Neural cell (in vitro differentiated cells): ENCODE measurements at regions not wholly inside any gene's neighbourhood (a gene's known extent, or its start where the extent isn't known, plus 50 kb on each side); places are given as distances from the start of the nearest gene placed in this dataset.

Experiments
- EP300 ChIP-seq: fragments of 450-650 bp; conservative IDR thresholded peaks from 2 replicates; pipeline ENCODE4 v1.6.1; 2014; ENCODE audit warnings: antibody characterized with exemption, mild to moderate bottlenecking, moderate library complexity; ENCODE audit not compliant: poor library complexity, severe bottlenecking
- EZH2 ChIP-seq: fragments of 200-600, 300-800 bp; shearing (Covaris generic), sonication (generic); IDR thresholded peaks from 2 replicates; pipeline ENCODE4 v1.6.1; 2014; ENCODE audit warnings: antibody characterized with exemption, low read length, borderline replicate concordance, mild to moderate bottlenecking; ENCODE audit not compliant: insufficient read depth, poor library complexity, severe bottlenecking
- MXI1 ChIP-seq: fragments of 450-650 bp; conservative IDR thresholded peaks from 2 replicates; pipeline ENCODE4 v1.6.1; 2014; ENCODE audit warnings: antibody characterized with exemption, mild to moderate bottlenecking; ENCODE audit not compliant: poor library complexity, severe bottlenecking
- POLR2AphosphoS5 ChIP-seq: IDR thresholded peaks from 2 replicates; pipeline ENCODE4 v1.6.1; 2012
- RAD21 ChIP-seq: fragments of 450-650 bp; conservative IDR thresholded peaks from 2 replicates; pipeline ENCODE4 v1.6.1; 2014; ENCODE audit warnings: antibody characterized with exemption, mild to moderate bottlenecking, moderate library complexity
- SMC3 ChIP-seq: fragments of 450-650 bp; conservative IDR thresholded peaks from 2 replicates; pipeline ENCODE4 v1.6.1; 2014; ENCODE audit warnings: antibody characterized with exemption, mild to moderate bottlenecking, moderate library complexity; ENCODE audit not compliant: poor library complexity
- TAF1 ChIP-seq: IDR thresholded peaks from 2 replicates; pipeline ENCODE4 v1.6.1; 2012; ENCODE audit warnings: low read depth
- TF ChIP-seq, protein P1 (sequence below): fragments of 450-650 bp; IDR thresholded peaks from 2 replicates; pipeline ENCODE4 v1.5.1; 2014; ENCODE audit warnings: antibody characterized with exemption, mild to moderate bottlenecking, moderate library complexity; ENCODE audit not compliant: poor library complexity, severe bottlenecking
- TF ChIP-seq, protein P2 (sequence below): IDR thresholded peaks from 2 replicates; pipeline ENCODE4 v1.6.1; 2012; ENCODE audit warnings: borderline replicate concordance

DNA sequence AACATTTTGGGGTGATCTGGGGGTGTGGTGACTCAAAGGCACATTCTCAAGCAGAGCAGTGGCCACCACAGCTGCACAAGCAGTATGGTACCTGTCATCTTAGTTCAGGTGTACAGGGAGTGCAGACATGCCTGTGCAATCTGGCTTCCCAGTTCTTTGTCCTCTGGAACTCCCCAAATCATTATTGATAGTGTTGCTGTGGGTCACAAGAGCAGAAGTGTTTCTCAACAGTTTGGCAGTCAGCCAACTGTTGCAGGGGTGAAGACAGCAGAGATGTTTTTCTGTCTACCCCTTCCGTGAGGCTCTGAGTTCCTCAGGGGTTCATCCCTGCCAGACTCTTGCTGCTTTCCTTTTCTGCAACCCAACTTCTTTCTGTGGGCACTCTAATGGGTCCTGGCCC lies 206.5 kb upstream of the ZSWIM2 start:
- TF ChIP-seq EP300 (no peak), EZH2 (no peak), TAF1 (no peak), SMC3 (no peak), POLR2AphosphoS5 (no peak), MXI1 (no peak), RAD21 (no peak)
- TF ChIP-seq, protein P1, sequence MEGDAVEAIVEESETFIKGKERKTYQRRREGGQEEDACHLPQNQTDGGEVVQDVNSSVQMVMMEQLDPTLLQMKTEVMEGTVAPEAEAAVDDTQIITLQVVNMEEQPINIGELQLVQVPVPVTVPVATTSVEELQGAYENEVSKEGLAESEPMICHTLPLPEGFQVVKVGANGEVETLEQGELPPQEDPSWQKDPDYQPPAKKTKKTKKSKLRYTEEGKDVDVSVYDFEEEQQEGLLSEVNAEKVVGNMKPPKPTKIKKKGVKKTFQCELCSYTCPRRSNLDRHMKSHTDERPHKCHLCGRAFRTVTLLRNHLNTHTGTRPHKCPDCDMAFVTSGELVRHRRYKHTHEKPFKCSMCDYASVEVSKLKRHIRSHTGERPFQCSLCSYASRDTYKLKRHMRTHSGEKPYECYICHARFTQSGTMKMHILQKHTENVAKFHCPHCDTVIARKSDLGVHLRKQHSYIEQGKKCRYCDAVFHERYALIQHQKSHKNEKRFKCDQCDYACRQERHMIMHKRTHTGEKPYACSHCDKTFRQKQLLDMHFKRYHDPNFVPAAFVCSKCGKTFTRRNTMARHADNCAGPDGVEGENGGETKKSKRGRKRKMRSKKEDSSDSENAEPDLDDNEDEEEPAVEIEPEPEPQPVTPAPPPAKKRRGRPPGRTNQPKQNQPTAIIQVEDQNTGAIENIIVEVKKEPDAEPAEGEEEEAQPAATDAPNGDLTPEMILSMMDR = no peak
- TF ChIP-seq, protein P2, sequence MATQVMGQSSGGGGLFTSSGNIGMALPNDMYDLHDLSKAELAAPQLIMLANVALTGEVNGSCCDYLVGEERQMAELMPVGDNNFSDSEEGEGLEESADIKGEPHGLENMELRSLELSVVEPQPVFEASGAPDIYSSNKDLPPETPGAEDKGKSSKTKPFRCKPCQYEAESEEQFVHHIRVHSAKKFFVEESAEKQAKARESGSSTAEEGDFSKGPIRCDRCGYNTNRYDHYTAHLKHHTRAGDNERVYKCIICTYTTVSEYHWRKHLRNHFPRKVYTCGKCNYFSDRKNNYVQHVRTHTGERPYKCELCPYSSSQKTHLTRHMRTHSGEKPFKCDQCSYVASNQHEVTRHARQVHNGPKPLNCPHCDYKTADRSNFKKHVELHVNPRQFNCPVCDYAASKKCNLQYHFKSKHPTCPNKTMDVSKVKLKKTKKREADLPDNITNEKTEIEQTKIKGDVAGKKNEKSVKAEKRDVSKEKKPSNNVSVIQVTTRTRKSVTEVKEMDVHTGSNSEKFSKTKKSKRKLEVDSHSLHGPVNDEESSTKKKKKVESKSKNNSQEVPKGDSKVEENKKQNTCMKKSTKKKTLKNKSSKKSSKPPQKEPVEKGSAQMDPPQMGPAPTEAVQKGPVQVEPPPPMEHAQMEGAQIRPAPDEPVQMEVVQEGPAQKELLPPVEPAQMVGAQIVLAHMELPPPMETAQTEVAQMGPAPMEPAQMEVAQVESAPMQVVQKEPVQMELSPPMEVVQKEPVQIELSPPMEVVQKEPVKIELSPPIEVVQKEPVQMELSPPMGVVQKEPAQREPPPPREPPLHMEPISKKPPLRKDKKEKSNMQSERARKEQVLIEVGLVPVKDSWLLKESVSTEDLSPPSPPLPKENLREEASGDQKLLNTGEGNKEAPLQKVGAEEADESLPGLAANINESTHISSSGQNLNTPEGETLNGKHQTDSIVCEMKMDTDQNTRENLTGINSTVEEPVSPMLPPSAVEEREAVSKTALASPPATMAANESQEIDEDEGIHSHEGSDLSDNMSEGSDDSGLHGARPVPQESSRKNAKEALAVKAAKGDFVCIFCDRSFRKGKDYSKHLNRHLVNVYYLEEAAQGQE = no peak
